Caco-2 (cell line): ENCODE measurements at regions not wholly inside any gene's neighbourhood (a gene's known extent, or its start where the extent isn't known, plus 50 kb on each side); places are given as distances from the start of the nearest gene placed in this dataset.

ENCODE experiments used
- BruUV-seq: library from RNA; stranded (reverse); fragments of 400-500 nt; replicated peaks from 2 replicates; lab custom pipeline; 2021; lab: Mats Ljungman, UMichigan
- CTCF ChIA-PET: fragments of 300-600 bp; sonication (Branson Sonifier 250); formaldehyde crosslinking; loops from one replicate; lab custom pipeline; 2022; ENCODE audit warnings: antibody characterized with exemption; lab: Charles Lee
- POLR2A ChIA-PET: fragments of 300-600 bp; sonication (Branson Sonifier 250); formaldehyde crosslinking; loops from one replicate; lab custom pipeline; 2022; ENCODE audit warnings: antibody characterized with exemption; lab: Charles Lee
- DNase-seq, 2 experiments: peaks; one replicate each; pipeline versions ENCODE4 v3.0.0 to v3.0.0-alpha.2; 2020 to 2022
- H3K27me3 ChIP-seq: replicated peaks from 2 replicates; pipeline ENCODE4 v1.6.0; 2011; ENCODE audit warnings: low read length; ENCODE audit not compliant: control insufficient read depth, insufficient read depth
- H3K36me3 ChIP-seq: 2 replicates; pipeline ENCODE4 v1.5.1; 2011; ENCODE audit warnings: low read length; ENCODE audit not compliant: control insufficient read depth, insufficient read depth
- H3K4me1 ChIP-seq: fragments of 250-450 bp; sonication (Bioruptor Pico); 2 replicates; pipeline ENCODE4 v1.5.1; 2020; ENCODE audit warnings: mild to moderate bottlenecking
- H3K4me3 ChIP-seq: 2 replicates; pipeline ENCODE4 v1.5.1; 2011; ENCODE audit warnings: low read depth, mild to moderate bottlenecking, control low read depth, low read length
- H3K9me3 ChIP-seq: fragments of 250-450 bp; sonication (Bioruptor Pico); 2 replicates; pipeline ENCODE4 v1.5.1; 2020; ENCODE audit warnings: mild to moderate bottlenecking, moderate library complexity
- H3K27ac Mint-ChIP-seq: one replicate; pipeline ENCODE4 v1.8.0; 2022; ENCODE audit warnings: mixed read lengths; ENCODE audit not compliant: unreplicated experiment
- H3K27me3 Mint-ChIP-seq: one replicate; pipeline ENCODE4 v1.8.0; 2022; ENCODE audit warnings: mixed read lengths; ENCODE audit not compliant: insufficient read depth, unreplicated experiment
- H3K36me3 Mint-ChIP-seq: one replicate; pipeline ENCODE4 v1.8.0; 2022; ENCODE audit warnings: mild to moderate bottlenecking, mixed read lengths; ENCODE audit not compliant: insufficient read depth, unreplicated experiment
- H3K4me1 Mint-ChIP-seq: one replicate; pipeline ENCODE4 v1.8.0; 2022; ENCODE audit warnings: low read depth, mixed read lengths; ENCODE audit not compliant: unreplicated experiment
- H3K4me3 Mint-ChIP-seq: one replicate; pipeline ENCODE4 v1.8.0; 2022; ENCODE audit warnings: mild to moderate bottlenecking, moderate library complexity, mixed read lengths; ENCODE audit not compliant: unreplicated experiment
- H3K9me3 Mint-ChIP-seq: one replicate; pipeline ENCODE4 v1.8.0; 2022; ENCODE audit warnings: mixed read lengths; ENCODE audit not compliant: unreplicated experiment
- CTCF ChIP-seq, 2 experiments: fragments of 200-600 bp in 1 of 2; IDR thresholded peaks; 1 replicate in 1 of 2; 2 replicates in 1 of 2; pipeline versions ENCODE4 v1.5.1 to v1.8.0; 2011 to 2022; ENCODE audit warnings: antibody characterized with exemption in 1 of 2, control low read depth in 1 of 2, inconsistent platforms in 1 of 2, low read depth in 1 of 2, low read length in 1 of 2, mild to moderate bottlenecking in 1 of 2, moderate library complexity in 1 of 2; ENCODE audit not compliant: insufficient read depth in 1 of 2, severe bottlenecking in 1 of 2, unreplicated experiment in 1 of 2
- intact Hi-C: fragments of 100-400 bp; cut with micrococcal nuclease; formaldehyde crosslinking; loops from one replicate; pipeline ENCODE4 v1.10.0; 2022; ENCODE audit not compliant: unreplicated experiment

- TF ChIP-seq CTCF (IDR thresholded peaks at IDR 0.05; ENCODE audit: insufficient read depth in 1 of 2, low read depth in 1 of 2, low read length in 1 of 2, severe bottlenecking in 1 of 2, unreplicated experiment in 1 of 2): no peak
- no TSS peak for BruUV-seq
- H3K4me3 Mint-ChIP-seq: no peak overlapping the region
- Histone ChIP-seq H3K9me3 (no peaks in the 10 kb centered on the region), H3K27me3 (no peaks in the 10 kb centered on the region), H3K36me3 (no peaks in the 10 kb centered on the region), H3K4me1 (no peaks in the 10 kb centered on the region), H3K4me3 (no peak overlapping the region)
- CTCF ChIA-PET: no interaction called here
- H3K27ac Mint-ChIP-seq: no peak overlapping the region
- intact Hi-C loops: no loop called here
- peaks cover 12% of the 10 kb centered on the region for H3K9me3 Mint-ChIP-seq
- no peak for DNase-seq
- no peaks in the 10 kb centered on the region for H3K4me1 Mint-ChIP-seq
- POLR2A ChIA-PET: no interaction called here
- no peaks in the 10 kb centered on the region for H3K36me3 Mint-ChIP-seq
- H3K27me3 Mint-ChIP-seq: no peaks in the 10 kb centered on the region
Observed at GRCh38 chr5:164941132-164941531, 1435.7 kb downstream of the MAT2B start.

GRCh38 chr5:164950927-164951326 is 1445.5 kb downstream of the MAT2B start:
- ChIA-PET CTCF (no interaction called here), POLR2A (no interaction called here)
- Histone ChIP-seq H3K4me3 (no peak overlapping the region), H3K4me1 (no peaks in the 10 kb centered on the region), H3K36me3 (no peaks in the 10 kb centered on the region), H3K27me3 (no peaks in the 10 kb centered on the region), H3K9me3 (no peaks in the 10 kb centered on the region)
- BruUV-seq: no TSS peak
- Mint-ChIP-seq H3K4me1 (no peaks in the 10 kb centered on the region), H3K4me3 (no peak overlapping the region), H3K27ac (no peak overlapping the region), H3K36me3 (no peaks in the 10 kb centered on the region), H3K27me3 (no peaks in the 10 kb centered on the region), H3K9me3 (no peaks in the 10 kb centered on the region)
- intact Hi-C loops: no loop called here
- DNase-seq: no peak
- TF ChIP-seq CTCF (IDR thresholded peaks at IDR 0.05; ENCODE audit: insufficient read depth in 1 of 2, low read depth in 1 of 2, low read length in 1 of 2, severe bottlenecking in 1 of 2, unreplicated experiment in 1 of 2): no peak

- Histone ChIP-seq H3K36me3 (no peaks in the 10 kb centered on the region), H3K27me3 (no peaks in the 10 kb centered on the region), H3K4me3 (no peak overlapping the region), H3K4me1 (no peaks in the 10 kb centered on the region), H3K9me3 (no peaks in the 10 kb centered on the region)
- Mint-ChIP-seq H3K4me3 (no peak overlapping the region), H3K27me3 (no peaks in the 10 kb centered on the region), H3K27ac (no peak overlapping the region), H3K36me3 (no peaks in the 10 kb centered on the region), H3K4me1 (no peaks in the 10 kb centered on the region), H3K9me3 (no peaks in the 10 kb centered on the region)
- BruUV-seq: no TSS peak
- POLR2A ChIA-PET: no interaction called here
- TF ChIP-seq CTCF (IDR thresholded peaks at IDR 0.05; ENCODE audit: insufficient read depth in 1 of 2, low read depth in 1 of 2, low read length in 1 of 2, severe bottlenecking in 1 of 2, unreplicated experiment in 1 of 2): no peak
- CTCF ChIA-PET: no interaction called here
- no peak for DNase-seq
- intact Hi-C loops: no loop called here
Observed at GRCh38 chr5:164951570-164951969, 1446.2 kb downstream of the MAT2B start.
